Mesodermal cell (in vitro differentiated cells): ENCODE measurements at regions not wholly inside any gene's neighbourhood (a gene's known extent, or its start where the extent isn't known, plus 50 kb on each side); places are given as distances from the start of the nearest gene placed in this dataset.

Source experiments
- H3K27ac ChIP-seq: 2 replicates; pipeline ENCODE4 v1.7.0; 2013; ENCODE audit warnings: mild to moderate bottlenecking, low read depth, low read length, moderate library complexity; ENCODE audit not compliant: severe bottlenecking
- H3K36me3 ChIP-seq: 2 replicates; pipeline ENCODE4 v1.7.1; 2013; ENCODE audit warnings: mild to moderate bottlenecking, low read length, moderate library complexity; ENCODE audit not compliant: control insufficient read depth, insufficient read depth
- H3K4me1 ChIP-seq: one replicate; pipeline ENCODE4 v1.7.1; 2013; ENCODE audit warnings: mild to moderate bottlenecking, low read length; ENCODE audit not compliant: insufficient read depth, control insufficient read depth, poor library complexity, severe bottlenecking
- H3K4me3 ChIP-seq: 2 replicates; pipeline ENCODE4 v1.7.0; 2013; ENCODE audit warnings: low read length, control low read depth, mild to moderate bottlenecking; ENCODE audit not compliant: insufficient read depth, poor library complexity, severe bottlenecking; ENCODE audit errors: extremely low read depth
- H3K9me3 ChIP-seq: 2 replicates; pipeline ENCODE4 v1.7.1; 2013; ENCODE audit warnings: mild to moderate bottlenecking, low read length, moderate library complexity; ENCODE audit not compliant: control insufficient read depth
- WGBS, 2 experiments: methylation state at CpG; one replicate each; pipeline ENCODE4 v1.1.5; 2013; ENCODE audit warnings: missing lambda C conversion rate in 2 of 2; ENCODE audit not compliant: insufficient coverage in 2 of 2; 5-methylcytosine and 5-hydroxymethylcytosine counted together

- 91 to 98% methylated on average over 4 of the region's 4 CpGs for WGBS, 2 experiments
- Histone ChIP-seq H3K36me3 (no peaks in the 10 kb centered on the region), H3K27ac (no peak overlapping the region), H3K4me3 (no peak overlapping the region), H3K9me3 (peaks cover 5% of the 10 kb centered on the region), H3K4me1 (no peaks in the 10 kb centered on the region)
Observed at GRCh38 chr15:61657461-61657860, 402.8 kb downstream of the VPS13C start.

DNA sequence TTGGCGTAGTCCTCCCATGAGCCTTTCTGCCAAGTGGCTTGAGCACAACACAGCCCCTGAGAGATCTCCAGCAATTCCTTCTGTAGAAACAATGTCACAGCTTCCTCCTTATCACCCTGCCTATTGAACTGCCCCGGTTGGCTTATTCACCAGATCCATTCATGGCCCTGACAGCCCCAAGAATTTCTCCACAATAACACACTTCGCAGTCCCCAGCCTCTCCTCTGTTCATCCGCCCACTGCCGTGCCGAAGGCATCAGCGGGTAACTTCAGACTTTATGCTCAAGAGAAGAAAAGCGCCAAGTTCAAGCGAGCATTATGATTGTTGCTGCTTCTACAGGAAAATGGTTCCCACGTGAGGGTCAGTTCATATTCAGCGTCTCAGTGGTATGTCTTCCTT is 403.9 kb downstream of the VPS13C start:
- 83 to 93% methylated on average over 9 to 10 of the region's 11 CpGs for WGBS, 2 experiments
- H3K4me3 ChIP-seq = no peak overlapping the region
- no peaks in the 10 kb centered on the region for H3K36me3 ChIP-seq
- peaks cover 5% of the 10 kb centered on the region for H3K9me3 ChIP-seq
- H3K27ac ChIP-seq = no peak overlapping the region
- H3K4me1 ChIP-seq = no peaks in the 10 kb centered on the region

GRCh38 chr15:61655881-61656280 is 404.4 kb downstream of the VPS13C start:
- Histone ChIP-seq H3K9me3 (peaks cover 5% of the 10 kb centered on the region), H3K36me3 (no peaks in the 10 kb centered on the region), H3K4me3 (no peak overlapping the region), H3K4me1 (no peaks in the 10 kb centered on the region), H3K27ac (no peak overlapping the region)
- WGBS, 2 experiments = 83 to 85% methylated on average over 2 to 3 of the region's 3 CpGs

DNA sequence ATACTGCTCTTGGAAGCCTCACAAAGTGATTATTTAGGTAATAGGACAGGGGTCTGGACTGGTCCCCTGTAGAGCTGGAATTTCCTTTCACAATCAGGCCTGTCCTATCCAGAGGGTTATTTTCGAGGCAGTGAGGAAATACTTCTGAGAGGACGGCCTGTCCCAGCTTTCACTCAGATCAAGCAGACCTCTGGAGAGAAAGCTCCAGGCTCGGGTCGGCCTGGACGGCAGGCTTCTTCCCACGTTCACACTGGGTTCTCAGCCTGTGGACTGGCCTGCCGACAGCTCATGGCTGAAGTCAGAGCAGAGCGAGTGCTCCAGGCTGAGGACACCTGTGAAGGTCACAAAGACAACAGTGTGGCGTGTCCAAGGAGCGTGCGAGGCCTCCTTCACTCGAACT is 405.3 kb downstream of the VPS13C start:
- WGBS, 2 experiments = 87 to 89% methylated on average over 8 to 11 of the region's 12 CpGs
- peaks cover 5% of the 10 kb centered on the region for H3K9me3 ChIP-seq
- no peak overlapping the region for H3K27ac ChIP-seq
- H3K36me3 ChIP-seq = no peaks in the 10 kb centered on the region
- no peaks in the 10 kb centered on the region for H3K4me1 ChIP-seq
- H3K4me3 ChIP-seq = no peak overlapping the region

DNA sequence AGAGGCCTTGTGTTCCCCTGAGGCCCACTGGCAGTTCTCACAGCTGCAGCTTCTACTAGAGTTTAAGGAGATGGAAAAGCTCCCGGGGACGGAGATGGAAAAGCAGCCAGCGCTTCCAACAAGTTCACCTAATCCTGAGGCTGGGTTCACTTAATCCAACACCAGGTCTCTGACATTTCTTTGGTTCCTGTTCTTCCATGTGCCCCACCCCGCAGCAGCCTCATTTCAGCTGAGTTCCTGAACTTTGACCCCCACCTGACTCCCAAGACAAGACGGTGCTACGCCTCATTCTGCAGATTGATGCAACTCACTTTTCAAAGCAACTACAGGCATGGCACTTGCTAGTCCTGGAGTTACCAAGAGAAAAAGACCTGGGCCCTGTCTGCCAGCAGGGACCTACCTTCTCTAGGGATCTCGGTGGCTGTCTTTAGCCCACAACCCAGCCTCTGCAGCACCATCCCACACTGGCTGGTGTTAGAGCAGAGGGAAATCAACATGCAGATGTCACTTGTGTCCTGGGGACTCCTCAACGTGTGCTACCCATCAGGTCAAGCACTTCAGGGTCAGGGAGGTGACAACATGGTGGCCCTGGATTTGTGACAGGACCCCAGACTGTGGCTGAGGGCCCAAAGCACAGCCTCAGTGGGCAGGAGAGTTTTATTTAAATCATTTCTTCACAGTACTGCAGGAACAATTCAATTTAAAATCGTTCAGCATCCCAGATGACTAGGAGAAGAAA is 406.1 kb downstream of the VPS13C start:
- WGBS, 2 experiments = 91 to 96% methylated on average over 6 to 9 of the region's 9 CpGs
- no peak overlapping the region for H3K27ac ChIP-seq

DNA sequence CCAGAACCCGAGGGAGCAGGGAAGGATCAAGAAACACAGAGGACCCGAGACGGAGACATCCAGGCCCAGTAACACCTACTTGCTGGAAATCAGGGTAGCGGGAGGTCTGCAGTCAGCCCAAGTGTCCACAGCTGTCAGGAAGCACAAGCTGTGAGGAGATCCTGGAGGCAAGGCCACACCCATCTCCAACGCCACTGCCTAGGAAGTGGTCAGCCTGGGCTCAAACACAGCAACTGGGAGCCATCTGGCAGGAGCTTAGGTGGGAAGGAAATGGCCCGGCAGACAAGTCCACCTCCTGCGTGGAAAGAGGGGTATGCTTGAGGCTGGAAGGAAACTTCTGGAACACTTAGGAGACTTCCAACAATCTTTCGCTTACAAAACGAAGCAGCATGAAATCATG is 407.1 kb downstream of the VPS13C start:
- no peaks in the 10 kb centered on the region for H3K9me3 ChIP-seq
- H3K27ac ChIP-seq = no peak overlapping the region
- WGBS, 2 experiments = 83 to 91% methylated on average over 6 to 7 of the region's 9 CpGs
- H3K4me1 ChIP-seq = no peaks in the 10 kb centered on the region
- no peaks in the 10 kb centered on the region for H3K36me3 ChIP-seq
- no peak overlapping the region for H3K4me3 ChIP-seq

More for the DNA sequence above, 406.1 kb downstream of the VPS13C start:
- Histone ChIP-seq H3K4me1 (no peaks in the 10 kb centered on the region), H3K4me3 (no peak overlapping the region), H3K9me3 (peaks cover 5% of the 10 kb centered on the region), H3K36me3 (no peaks in the 10 kb centered on the region)

DNA sequence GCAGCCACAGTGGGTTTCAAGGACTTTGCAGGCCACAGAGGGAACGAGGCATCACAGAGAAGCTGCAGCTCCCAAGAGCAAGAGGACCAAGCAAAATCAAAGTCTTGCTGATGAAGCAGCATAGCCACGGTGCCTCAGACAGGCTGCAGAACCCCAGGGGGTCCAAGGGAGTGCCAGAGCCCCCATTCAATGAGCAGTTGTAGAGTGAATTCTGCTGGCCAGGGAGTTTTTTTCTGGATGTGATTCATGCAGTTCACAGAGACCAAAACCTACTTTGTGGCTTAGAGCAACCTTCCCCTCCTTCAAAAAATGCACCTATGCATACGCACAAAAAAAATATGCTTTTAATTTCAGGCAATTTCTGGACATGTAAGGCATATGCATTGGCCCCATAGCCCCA is 409.0 kb downstream of the VPS13C start:
- Histone ChIP-seq H3K4me3 (no peak overlapping the region), H3K36me3 (no peaks in the 10 kb centered on the region)
- 56 to 75% methylated on average over 2 to 3 of the region's 3 CpGs for WGBS, 2 experiments

GRCh38 chr15:61649046-61649445 is 411.2 kb downstream of the VPS13C start:
- H3K36me3 ChIP-seq = no peaks in the 10 kb centered on the region
- 80 to 90% methylated on average over 2 to 3 of the region's 5 CpGs for WGBS, 2 experiments

More for the DNA sequence above, 409.0 kb downstream of the VPS13C start:
- H3K9me3 ChIP-seq = no peaks in the 10 kb centered on the region
- no peak overlapping the region for H3K27ac ChIP-seq
- H3K4me1 ChIP-seq = no peaks in the 10 kb centered on the region

GRCh38 chr15:61644550-61644949 is 415.4 kb upstream of the RORA start:
- WGBS, 2 experiments = 100% methylated on average over 1 of the region's 4 CpGs
- peaks cover 6% of the 10 kb centered on the region for H3K4me1 ChIP-seq

More at GRCh38 chr15:61649046-61649445, 411.2 kb downstream of the VPS13C start:
- Histone ChIP-seq H3K4me3 (no peak overlapping the region), H3K4me1 (peaks cover 5% of the 10 kb centered on the region), H3K9me3 (no peaks in the 10 kb centered on the region), H3K27ac (no peak overlapping the region)

DNA sequence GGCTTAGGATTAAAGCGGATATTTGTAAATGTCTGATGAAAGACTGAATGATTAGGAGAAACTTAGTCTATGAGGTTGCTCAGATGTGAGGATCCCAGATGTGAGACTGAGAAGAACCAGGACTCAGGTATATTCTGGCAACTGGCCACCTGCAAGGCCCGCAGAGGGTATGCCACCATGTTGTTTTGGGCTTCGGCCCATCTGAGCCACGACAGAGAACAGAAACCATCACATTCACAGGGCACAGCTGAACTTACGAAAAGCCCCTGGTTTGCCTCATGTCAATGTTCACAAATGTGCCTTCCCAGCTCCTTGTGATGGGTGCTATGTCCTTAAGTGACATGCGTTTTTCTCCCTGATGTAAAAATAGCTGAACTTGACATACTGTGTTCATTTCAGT is 412.5 kb upstream of the RORA start:
- Histone ChIP-seq H3K4me3 (no peak overlapping the region), H3K9me3 (no peaks in the 10 kb centered on the region), H3K36me3 (no peaks in the 10 kb centered on the region), H3K27ac (no peak overlapping the region), H3K4me1 (peaks cover 6% of the 10 kb centered on the region)
- 84 to 100% methylated on average over 2 to 5 of the region's 6 CpGs for WGBS, 2 experiments

More at GRCh38 chr15:61644550-61644949, 415.4 kb upstream of the RORA start:
- Histone ChIP-seq H3K27ac (no peak overlapping the region), H3K9me3 (no peaks in the 10 kb centered on the region), H3K36me3 (no peaks in the 10 kb centered on the region), H3K4me3 (no peak overlapping the region)

GRCh38 chr15:61640756-61641155 is 411.7 kb upstream of the RORA start:
- H3K9me3 ChIP-seq = no peaks in the 10 kb centered on the region
- no peaks in the 10 kb centered on the region for H3K36me3 ChIP-seq
- H3K4me1 ChIP-seq = peaks cover 6% of the 10 kb centered on the region
- H3K27ac ChIP-seq = no peak overlapping the region
- no peak overlapping the region for H3K4me3 ChIP-seq
